Astrocyte of the spinal cord (primary cell): ENCODE measurements at regions not wholly inside any gene's neighbourhood (a gene's known extent, or its start where the extent isn't known, plus 50 kb on each side); places are given as distances from the start of the nearest gene placed in this dataset.

ENCODE experiments used
- DNase-seq: peaks from one replicate; pipeline ENCODE4 v3.0.0; 2011; ENCODE audit warnings: low read depth, low spot score
- H3K4me3 ChIP-seq: 2 replicates; pipeline ENCODE4 v1.5.1; 2011; ENCODE audit warnings: low read depth, mild to moderate bottlenecking, low read length, moderate library complexity
- CTCF ChIP-seq: IDR thresholded peaks from 2 replicates; pipeline ENCODE4 v1.5.1; 2012; ENCODE audit warnings: low read depth, mild to moderate bottlenecking, low read length, inconsistent platforms
- in situ Hi-C: cut with HindIII; loops from 2 replicates; pipeline ENCODE4 v1.10.0; 2017; ENCODE audit warnings: low sequenced_read_pairs

- in situ Hi-C loops, result no loop called here
- DNase-seq, result no peak
- no peak overlapping the region for H3K4me3 ChIP-seq
- no peak for TF ChIP-seq CTCF
Measured at GRCh38 chr11:109822436-109823102, 270.6 kb upstream of the ZC3H12C start.

- no peak for TF ChIP-seq CTCF
- in situ Hi-C loops, result no loop called here
- H3K4me3 ChIP-seq, result no peak overlapping the region
- DNase-seq, result no peak
Measured at GRCh38 chr11:109828387-109828786, 264.8 kb upstream of the ZC3H12C start.

- no peak for DNase-seq
- no peak for TF ChIP-seq CTCF
- in situ Hi-C loops, result no loop called here
- no peak overlapping the region for H3K4me3 ChIP-seq
Measured at GRCh38 chr11:109838026-109838425, 255.2 kb upstream of the ZC3H12C start.

GRCh38 chr11:109845437-109845836 lies 247.8 kb upstream of the ZC3H12C start:
- H3K4me3 ChIP-seq, result no peak overlapping the region
- no peak for TF ChIP-seq CTCF
- in situ Hi-C loops, result no loop called here
- DNase-seq, result no peak

GRCh38 chr11:109847621-109848020 lies 245.6 kb upstream of the ZC3H12C start:
- DNase-seq, result no peak
- no peak overlapping the region for H3K4me3 ChIP-seq
- in situ Hi-C loops, result no loop called here
- TF ChIP-seq CTCF, result no peak

- TF ChIP-seq CTCF, result no peak
- no peak overlapping the region for H3K4me3 ChIP-seq
- in situ Hi-C loops, result no loop called here
- no peak for DNase-seq
Measured at GRCh38 chr11:109849051-109849450, 244.1 kb upstream of the ZC3H12C start.
